HUDEP-2 (cell line): ENCODE measurements at regions not wholly inside any gene's neighbourhood (a gene's known extent, or its start where the extent isn't known, plus 50 kb on each side); places are given as distances from the start of the nearest gene placed in this dataset.
"Not testable (repeated sequence)": the region's sequence is repeated elsewhere in the genome, so short reads cannot be mapped to it uniquely, and the experiment has no call there.

ENCODE experiments used
- DNase-seq, 76 experiments: peaks; one replicate each; lab custom pipeline; 2025; ENCODE audit not compliant: unreplicated experiment in 76 of 76; lab: John Stamatoyannopoulos, UW

DNA sequence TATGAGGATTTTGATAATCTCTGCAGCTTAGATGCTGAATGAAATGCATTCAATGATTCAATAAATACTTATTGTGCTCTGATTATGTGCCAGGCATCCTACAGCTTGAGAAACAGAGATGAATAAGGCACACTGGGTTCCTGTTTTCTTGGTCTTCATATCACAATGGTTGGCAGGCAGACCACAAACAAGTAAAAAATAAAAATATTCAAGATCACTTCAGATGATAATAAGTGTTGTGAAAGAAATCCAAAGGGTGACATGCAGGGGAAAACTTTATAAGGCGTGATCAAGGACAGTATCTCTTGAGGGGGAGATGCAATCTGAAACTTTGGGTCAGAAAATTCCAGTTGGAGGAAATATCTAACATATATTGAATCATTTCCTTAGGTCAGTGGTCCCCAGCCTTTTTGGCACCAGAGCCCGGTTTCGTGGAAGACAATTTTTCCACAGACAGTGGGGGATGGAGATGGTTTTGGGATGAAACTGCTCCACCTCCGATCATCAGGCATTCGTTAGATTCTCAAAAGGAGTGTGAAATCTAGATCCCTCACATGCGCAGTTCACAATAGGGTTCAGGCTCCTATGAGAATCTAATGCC is 73.7 kb upstream of the RAP1B start:
- peak in 1 of 76 experiments; percentile 3 for DNase-seq

DNA sequence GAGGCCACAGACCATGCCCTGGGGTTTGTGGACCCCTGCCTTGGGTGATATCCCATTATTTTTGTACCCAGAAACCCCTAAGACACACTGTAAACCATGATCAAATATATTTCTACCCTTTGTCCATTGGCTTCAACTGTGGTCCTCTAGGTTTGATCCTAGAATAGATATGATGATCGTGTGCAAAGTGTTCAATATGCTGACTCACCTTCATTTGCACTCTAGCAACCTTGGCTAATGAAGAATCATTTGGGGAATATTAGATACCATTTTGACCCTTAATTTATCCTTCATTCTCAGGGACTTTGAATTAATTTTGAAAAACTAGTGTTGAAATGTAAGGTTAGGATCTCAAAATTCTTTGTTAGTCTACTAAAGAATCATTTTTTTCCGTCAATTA is 73.1 kb upstream of the RAP1B start:
- DNase-seq, result no peak

GRCh38 chr12:68538726-68539614 is 71.7 kb upstream of the RAP1B start:
- peak in 58 of 76 experiments; percentile 5 to 77 (median 36) for DNase-seq

DNA sequence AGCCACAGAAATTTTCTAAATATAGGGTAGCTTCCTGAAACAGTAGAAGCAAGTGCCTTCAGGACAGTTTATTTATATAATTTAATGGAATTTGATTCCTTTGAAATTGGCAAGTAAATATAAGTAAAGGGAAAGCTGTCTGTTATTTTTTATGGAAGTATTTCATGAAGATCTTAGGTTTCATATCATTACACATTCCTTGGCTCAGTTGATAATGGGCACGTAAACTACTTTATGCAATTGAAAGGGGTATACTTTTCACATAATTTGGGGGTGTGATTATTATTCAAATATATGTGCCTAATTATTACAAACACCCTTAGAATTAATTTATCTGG is 71.1 kb upstream of the RAP1B start:
- no peak for DNase-seq

DNA sequence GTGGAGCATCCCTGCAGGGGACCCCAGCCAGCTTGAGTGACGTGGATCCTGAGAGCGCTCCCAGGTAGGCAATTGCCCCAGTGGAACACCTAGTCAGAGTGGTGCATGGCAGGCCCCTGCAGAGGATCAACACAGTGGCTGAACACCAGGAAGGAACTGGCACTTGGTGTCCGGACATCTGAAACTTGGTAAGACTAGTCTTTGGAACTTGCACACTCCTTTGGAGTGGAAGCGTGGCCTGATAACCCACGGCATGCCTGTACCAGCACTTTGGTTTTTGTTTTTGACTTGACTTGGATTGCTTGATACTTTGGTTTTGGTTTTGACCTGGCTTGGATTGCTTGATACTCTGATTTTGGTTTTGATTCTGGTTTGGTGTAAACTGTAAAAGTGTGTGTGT is 69.9 kb upstream of the RAP1B start:
- DNase-seq, result not testable (repeated sequence)

- peak in 1 of 76 experiments; percentile 2 for DNase-seq
Measured at GRCh38 chr12:68547318-68547717, 63.4 kb upstream of the RAP1B start.

GRCh38 chr12:68552605-68553195 is 58.0 kb upstream of the RAP1B start:
- not testable (repeated sequence) for DNase-seq

DNA sequence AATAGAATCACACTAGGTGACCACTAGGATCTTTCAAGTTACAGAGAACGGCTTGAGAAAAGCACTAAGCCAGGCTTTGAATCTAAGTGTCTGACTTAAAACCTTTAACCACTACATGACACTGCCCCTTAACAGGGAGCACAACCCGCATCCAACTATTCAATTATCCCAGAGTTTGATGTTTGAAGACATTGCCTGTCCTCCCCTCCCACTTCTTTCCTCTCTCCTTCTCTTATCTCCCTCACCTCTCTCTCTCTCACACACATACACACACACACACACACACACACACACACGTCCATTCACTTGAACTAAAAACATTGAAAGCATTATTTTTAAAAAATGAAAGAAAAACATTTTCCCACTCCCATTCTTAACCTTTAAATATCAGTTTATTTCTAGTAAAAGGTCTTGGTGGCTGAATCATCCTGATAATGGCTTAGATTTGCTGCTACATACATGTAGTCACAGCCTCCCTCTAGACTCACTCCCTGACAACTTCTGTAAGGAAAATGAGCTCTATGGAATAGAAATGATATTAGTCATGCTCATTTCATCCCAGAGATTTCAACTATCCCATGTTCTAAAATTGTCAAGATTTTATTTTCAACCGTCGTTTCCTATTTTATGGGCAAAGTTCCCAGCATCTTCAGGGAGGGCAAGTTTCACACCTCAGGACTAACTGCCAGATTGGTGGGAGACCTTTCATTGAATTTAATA is 53.5 kb upstream of the RAP1B start:
- no peak for DNase-seq

DNA sequence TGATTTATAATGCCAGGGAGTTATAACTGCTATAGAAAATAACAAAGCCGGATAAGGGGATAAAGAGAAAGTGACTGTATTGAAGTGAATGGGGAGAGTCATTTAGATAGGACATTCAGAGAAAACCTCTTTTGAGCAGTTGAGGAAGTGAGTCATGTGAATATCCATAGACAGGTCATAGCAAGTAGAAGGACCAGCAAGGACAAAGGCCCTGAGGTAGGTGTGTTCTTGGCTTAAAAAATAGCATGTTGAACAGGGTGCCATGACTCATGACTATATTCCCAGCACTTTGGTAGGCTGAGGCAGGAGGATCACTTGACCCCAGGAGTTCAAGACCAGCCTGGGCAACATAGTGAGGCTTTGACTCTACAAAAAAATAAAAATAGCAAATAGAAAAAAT is 51.5 kb upstream of the RAP1B start:
- DNase-seq, result no peak

- DNase-seq, result no peak
Measured at GRCh38 chr12:68559984-68560850, 50.5 kb upstream of the RAP1B start.

GRCh38 chr12:68560851-68561422 is 49.8 kb upstream of the RAP1B start:
- DNase-seq, result no peak
